HG03442 (cell line): ENCODE measurements at regions not wholly inside any gene's neighbourhood (a gene's known extent, or its start where the extent isn't known, plus 50 kb on each side); places are given as distances from the start of the nearest gene placed in this dataset.

ENCODE experiments used
- ATAC-seq: cut with Tn5 transposase; IDR thresholded peaks from one replicate; pipeline ENCODE4 v1.9.1; 2021; ENCODE audit warnings: mild to moderate bottlenecking, moderate library complexity; ENCODE audit not compliant: unreplicated experiment

DNA sequence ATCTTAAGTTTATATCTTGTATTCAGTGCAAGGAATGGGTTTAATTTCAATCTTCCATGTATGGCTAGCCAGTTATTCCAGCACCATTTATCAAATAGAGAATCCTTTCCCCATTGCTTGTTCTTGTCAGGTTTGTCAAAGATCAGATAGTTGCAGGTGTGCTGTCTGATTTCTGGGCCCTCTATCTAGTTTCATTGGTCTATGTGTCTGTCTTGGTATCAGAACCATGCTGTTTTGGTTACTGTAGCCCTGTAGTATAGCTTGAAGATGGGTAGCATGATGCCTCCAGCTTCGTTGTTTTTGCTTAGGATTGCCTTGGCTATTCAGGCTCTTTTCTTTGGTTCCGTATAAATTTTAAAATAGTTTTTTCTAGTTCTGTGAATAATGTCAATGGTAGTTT lies 200.0 kb downstream of the MANEA start:
- ATAC-seq, result no peak

DNA sequence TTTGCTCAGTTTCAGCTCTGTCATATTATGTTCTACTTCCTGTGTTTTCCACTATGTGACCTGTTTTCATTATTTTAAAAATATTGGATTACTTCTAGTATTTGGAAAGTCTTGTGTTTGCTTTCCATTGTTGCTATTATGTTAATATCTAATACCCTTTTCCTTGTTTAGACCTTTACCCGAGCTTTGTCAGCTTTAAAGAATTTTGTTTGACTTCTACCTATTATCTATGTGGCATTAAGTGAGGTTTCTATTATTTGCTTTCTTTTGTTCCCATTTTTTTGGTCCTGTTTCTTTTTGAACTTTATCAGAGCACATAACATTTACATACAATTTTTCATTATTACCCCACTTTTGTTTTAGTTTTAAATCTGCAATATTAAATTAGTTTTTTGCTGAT lies 202.7 kb downstream of the MANEA start:
- no peak for ATAC-seq

DNA sequence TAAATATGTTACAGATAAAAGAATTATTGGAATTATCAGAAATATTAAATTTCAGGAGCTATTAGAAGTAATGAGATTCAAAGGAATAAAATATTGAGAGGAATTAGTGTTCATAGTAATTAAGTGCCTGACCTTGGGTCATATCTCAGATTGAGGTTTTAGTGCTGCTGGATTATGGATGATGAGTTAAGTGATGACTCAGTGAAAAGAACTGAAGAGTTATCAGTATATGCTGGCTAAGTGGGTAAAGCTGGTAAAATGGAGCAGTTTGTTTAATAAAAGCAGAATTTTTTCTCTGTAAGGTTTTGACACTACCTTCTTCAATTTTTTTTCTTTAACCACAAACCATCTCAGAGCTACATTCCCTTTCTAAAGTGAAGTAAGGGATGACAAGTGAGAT lies 206.7 kb downstream of the MANEA start:
- ATAC-seq, result no peak

- ATAC-seq, result peak; percentile 91
Observed at GRCh38 chr6:95784869-95785268, 207.5 kb downstream of the MANEA start.

DNA sequence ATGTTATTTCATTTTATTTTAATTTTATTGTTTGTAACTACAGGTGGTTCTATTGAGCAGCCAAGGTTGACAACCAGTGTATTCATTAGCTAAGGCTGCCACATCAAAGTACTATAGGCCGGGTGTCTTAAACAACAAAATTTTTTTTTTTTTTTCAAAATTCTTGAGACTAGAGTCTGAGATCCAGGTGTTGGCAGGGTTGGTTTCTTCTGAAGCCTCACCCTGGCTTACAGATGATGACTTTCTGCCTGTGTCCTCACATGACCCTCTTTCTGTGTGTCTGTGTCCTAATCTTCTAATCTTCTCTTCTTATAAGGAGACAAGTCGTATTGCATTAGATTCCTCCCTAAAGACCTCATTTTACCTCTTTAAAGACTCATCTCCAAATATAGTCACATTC lies 208.4 kb downstream of the MANEA start:
- no peak for ATAC-seq

- no peak for ATAC-seq
Observed at GRCh38 chr6:95786802-95787201, 209.5 kb downstream of the MANEA start.

- no peak for ATAC-seq
Observed at GRCh38 chr6:95790787-95791186, 213.5 kb downstream of the MANEA start.

- ATAC-seq, result no peak
Observed at GRCh38 chr6:95794749-95795148, 217.4 kb downstream of the MANEA start.

GRCh38 chr6:95795927-95796326 lies 218.6 kb downstream of the MANEA start:
- ATAC-seq, result no peak

GRCh38 chr6:95797054-95797453 lies 218.7 kb upstream of the FUT9 start:
- no peak for ATAC-seq

DNA sequence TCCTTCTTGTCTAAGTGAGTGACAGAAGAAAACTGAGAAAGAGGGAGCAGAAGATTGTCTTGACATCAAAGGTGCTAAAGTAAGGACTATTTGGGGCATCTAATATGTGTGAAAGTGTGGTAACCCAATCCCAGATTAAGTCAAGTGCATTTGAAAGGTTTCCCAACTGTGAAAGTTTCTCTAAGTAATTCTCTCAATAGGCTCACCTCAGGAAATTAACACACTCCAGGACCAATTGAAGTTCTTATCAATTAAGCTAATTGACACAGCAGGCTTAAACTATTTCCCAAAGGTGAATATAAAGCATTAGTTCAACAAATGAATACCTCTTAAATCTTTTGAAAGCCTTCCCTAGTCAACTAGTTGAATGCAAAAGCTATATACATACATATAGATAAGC lies 212.8 kb upstream of the FUT9 start:
- no peak for ATAC-seq

GRCh38 chr6:95803889-95804288 lies 211.9 kb upstream of the FUT9 start:
- no peak for ATAC-seq

GRCh38 chr6:95804847-95805541 lies 210.8 kb upstream of the FUT9 start:
- peak; percentile 95 for ATAC-seq

DNA sequence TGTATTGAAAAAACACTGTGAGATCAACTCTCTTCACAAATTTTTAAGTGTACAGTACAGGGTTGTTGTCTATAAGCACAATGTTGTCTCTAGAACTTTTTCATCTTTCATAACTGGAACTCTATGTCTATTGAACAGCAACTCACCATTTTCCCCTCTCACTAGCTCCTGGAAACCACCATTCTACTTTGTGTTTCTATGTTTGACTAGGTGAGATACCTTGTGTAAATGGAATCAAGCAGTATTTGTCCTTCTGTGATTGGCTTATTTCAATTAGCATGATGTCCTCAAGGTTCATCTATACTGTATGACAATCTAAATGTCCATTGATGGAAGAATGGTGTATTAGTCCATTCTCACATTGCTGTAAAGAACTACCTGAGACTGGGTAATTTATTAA lies 210.1 kb upstream of the FUT9 start:
- ATAC-seq, result peak; percentile 41

DNA sequence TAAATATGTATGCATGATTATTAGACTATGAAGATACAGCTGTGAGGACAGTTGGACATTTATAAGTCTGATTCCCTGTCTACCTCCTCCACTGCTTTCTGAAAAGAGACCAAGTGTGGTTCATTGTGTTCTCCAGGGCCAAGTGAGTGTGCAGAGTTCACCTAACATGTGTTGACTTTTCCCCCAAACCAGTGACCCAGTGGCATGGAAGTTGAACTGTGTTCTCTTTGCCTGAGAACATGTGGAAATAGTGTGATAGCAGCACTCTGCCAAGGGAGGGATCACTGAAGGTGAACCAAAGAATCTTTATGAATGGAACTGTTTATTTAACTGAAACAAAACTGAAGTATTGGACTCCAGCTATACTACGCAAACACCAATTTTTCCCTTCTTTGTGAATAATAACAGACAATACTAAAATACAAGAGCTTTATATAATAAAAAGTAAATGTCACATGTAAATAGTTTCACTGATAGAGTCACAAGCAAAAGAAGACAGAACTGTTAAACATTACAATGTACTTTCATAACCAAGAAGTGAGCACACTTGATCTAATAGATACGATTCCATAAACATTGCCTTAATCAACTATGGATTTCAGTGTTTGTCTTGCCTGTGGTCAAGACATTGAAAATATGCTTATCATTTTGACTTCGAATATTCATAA lies 200.3 kb upstream of the FUT9 start:
- ATAC-seq, result no peak

GRCh38 chr6:95819461-95819860 lies 196.3 kb upstream of the FUT9 start:
- ATAC-seq, result no peak

GRCh38 chr6:95819939-95820338 lies 195.8 kb upstream of the FUT9 start:
- no peak for ATAC-seq

DNA sequence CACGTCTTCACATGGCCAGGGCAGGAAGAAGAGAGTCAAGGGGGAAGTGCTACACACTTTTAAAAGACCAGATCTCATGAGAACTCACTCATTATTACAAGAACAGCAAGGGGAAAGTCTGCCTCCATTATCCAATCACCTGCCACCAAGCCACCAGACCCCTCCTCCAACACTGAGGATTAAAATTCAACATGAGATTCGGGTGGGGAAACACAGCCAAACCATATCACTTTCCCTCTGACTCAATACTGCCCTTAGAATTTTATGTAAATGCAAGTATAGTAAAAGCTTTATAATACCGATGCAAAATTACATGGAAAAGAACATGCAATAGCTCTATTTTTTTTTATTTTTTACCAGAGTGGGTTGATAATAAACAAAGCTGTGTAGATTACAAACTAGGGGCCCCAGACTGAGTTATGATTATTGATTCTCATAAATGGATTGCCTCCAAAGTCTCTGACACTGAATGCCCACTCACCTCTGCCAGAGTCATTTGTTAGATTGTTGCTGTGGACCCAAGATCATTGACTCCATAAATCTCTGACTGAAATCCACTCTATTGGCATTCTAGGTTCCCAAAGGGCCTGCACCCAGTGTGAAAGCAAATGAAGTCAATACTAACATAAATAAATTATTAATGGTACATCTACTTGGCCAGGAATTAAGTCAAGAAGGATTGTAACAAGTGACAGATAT lies 184.8 kb upstream of the FUT9 start:
- ATAC-seq, result no peak

GRCh38 chr6:95837890-95838289 lies 177.9 kb upstream of the FUT9 start:
- ATAC-seq, result no peak

DNA sequence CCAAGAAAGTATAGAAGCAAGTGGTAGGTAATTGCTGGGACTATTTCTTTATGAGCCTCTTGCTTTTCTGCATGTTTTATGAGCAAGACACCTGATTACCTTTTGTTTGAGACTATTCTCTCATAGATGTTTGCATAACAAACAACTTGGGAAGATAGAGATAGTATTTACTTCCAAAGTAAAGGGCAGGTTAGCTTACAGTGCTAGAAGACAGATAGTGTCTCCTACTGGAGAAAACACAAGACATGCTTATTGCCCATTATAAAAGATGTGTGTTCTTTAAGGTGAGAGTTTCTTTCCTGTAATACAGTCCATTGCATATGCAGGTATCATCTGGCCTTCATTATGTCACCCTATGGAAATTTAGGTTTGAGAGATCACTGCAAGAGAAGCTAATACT lies 174.2 kb upstream of the FUT9 start:
- no peak for ATAC-seq

- no peak for ATAC-seq
Observed at GRCh38 chr6:95846652-95847051, 169.1 kb upstream of the FUT9 start.

GRCh38 chr6:95847061-95847460 lies 168.7 kb upstream of the FUT9 start:
- no peak for ATAC-seq
